ENCODE measurements at regions not wholly inside any gene's neighbourhood (a gene's known extent, or its start where the extent isn't known, plus 50 kb on each side); places are given as distances from the start of the nearest gene placed in this dataset.

- no peak for ATAC-seq
- TF ChIP-seq PPARA (CRISPR knock-in tag; IDR thresholded peaks at IDR 0.05; ENCODE audit: borderline replicate concordance) (no peak), PATZ1 (CRISPR knock-in tag; IDR thresholded peaks at IDR 0.05; ENCODE audit: borderline replicate concordance) (no peak), SNAI2 (CRISPR knock-in tag; IDR thresholded peaks at IDR 0.05) (no peak), TSHZ2 (CRISPR knock-in tag; IDR thresholded peaks at IDR 0.05) (no peak), OSR1 (CRISPR knock-in tag; IDR thresholded peaks at IDR 0.05) (no peak), ZNF70 (CRISPR knock-in tag; IDR thresholded peaks at IDR 0.05) (no peak), BACH2 (CRISPR knock-in tag; IDR thresholded peaks at IDR 0.05; ENCODE audit: borderline replicate concordance) (no peak), ZNF8 (CRISPR knock-in tag; IDR thresholded peaks at IDR 0.05) (no peak), ESRRG (CRISPR knock-in tag; IDR thresholded peaks at IDR 0.05) (no peak), ZNF565 (CRISPR knock-in tag; conservative IDR thresholded peaks at IDR 0.05; ENCODE audit: low read depth) (no peak), POU6F1 (CRISPR knock-in tag; IDR thresholded peaks at IDR 0.05; ENCODE audit: borderline replicate concordance, low read depth) (no peak), ZC3H10 (CRISPR knock-in tag; IDR thresholded peaks at IDR 0.05) (no peak), CSRNP3 (CRISPR knock-in tag; IDR thresholded peaks at IDR 0.05) (no peak), ISL1 (CRISPR knock-in tag; IDR thresholded peaks at IDR 0.05) (no peak), GLIS3 (CRISPR knock-in tag; IDR thresholded peaks at IDR 0.05) (no peak), CSDC2 (CRISPR knock-in tag; IDR thresholded peaks at IDR 0.05) (no peak), ZFP30 (CRISPR knock-in tag; IDR thresholded peaks at IDR 0.05) (no peak), TOX (CRISPR knock-in tag; IDR thresholded peaks at IDR 0.05; ENCODE audit: borderline replicate concordance) (no peak), CREB5 (CRISPR knock-in tag; IDR thresholded peaks at IDR 0.05; ENCODE audit: low read depth) (no peak)
Observed at GRCh38 chr11:95674657-95675358, 114.8 kb downstream of the FAM76B start.

- ATAC-seq = no peak
- TF ChIP-seq ZNF70 (CRISPR knock-in tag; IDR thresholded peaks at IDR 0.05) = no peak
- TF ChIP-seq TCF4 (CRISPR knock-in tag; IDR thresholded peaks at IDR 0.05; ENCODE audit: borderline replicate concordance) = no peak
- TF ChIP-seq TOX (CRISPR knock-in tag; IDR thresholded peaks at IDR 0.05; ENCODE audit: borderline replicate concordance) = no peak
Observed at GRCh38 chr11:95671768-95672167, 117.8 kb downstream of the FAM76B start.

- no peak for ATAC-seq
- TF ChIP-seq POU6F1 (CRISPR knock-in tag; IDR thresholded peaks at IDR 0.05; ENCODE audit: borderline replicate concordance, low read depth) (no peak), ZC3H10 (CRISPR knock-in tag; IDR thresholded peaks at IDR 0.05) (no peak), OSR1 (CRISPR knock-in tag; IDR thresholded peaks at IDR 0.05) (no peak), ARNTL (CRISPR knock-in tag; IDR thresholded peaks at IDR 0.05; ENCODE audit: borderline replicate concordance, low read depth) (no peak), CSRNP3 (CRISPR knock-in tag; IDR thresholded peaks at IDR 0.05) (no peak), ZNF565 (CRISPR knock-in tag; conservative IDR thresholded peaks at IDR 0.05; ENCODE audit: low read depth) (no peak), TCF4 (CRISPR knock-in tag; IDR thresholded peaks at IDR 0.05; ENCODE audit: borderline replicate concordance) (no peak), CSDC2 (CRISPR knock-in tag; IDR thresholded peaks at IDR 0.05) (no peak)
Observed at GRCh38 chr11:95668131-95668530, 121.5 kb downstream of the FAM76B start.

Data from SK-N-SH treated with all-trans-retinoic acid at 6 μM for 48 hours (cell line).